NCI-H1092 (cell line): ENCODE measurements at regions not wholly inside any gene's neighbourhood (a gene's known extent, or its start where the extent isn't known, plus 50 kb on each side); places are given as distances from the start of the nearest gene placed in this dataset.

Experiments used
- DNase-seq: peaks from one replicate; lab custom pipeline; 2025; lab: John Stamatoyannopoulos, UW

GRCh38 chr15:77732514-77733335 lies 100.0 kb upstream of the LINGO1 start:
- no peak for DNase-seq

GRCh38 chr15:77731945-77732344 lies 99.2 kb upstream of the LINGO1 start:
- no peak for DNase-seq

- DNase-seq: no peak
Observed at GRCh38 chr15:77731067-77731466, 98.4 kb upstream of the LINGO1 start.

GRCh38 chr15:77727635-77728304 lies 95.1 kb upstream of the LINGO1 start:
- DNase-seq: no peak

GRCh38 chr15:77724715-77725114 lies 92.0 kb upstream of the LINGO1 start:
- DNase-seq: no peak

GRCh38 chr15:77723756-77724155 lies 91.0 kb upstream of the LINGO1 start:
- DNase-seq: no peak

GRCh38 chr15:77722759-77723460 lies 90.2 kb upstream of the LINGO1 start:
- no peak for DNase-seq

GRCh38 chr15:77721963-77722362 lies 89.3 kb upstream of the LINGO1 start:
- DNase-seq: no peak

- no peak for DNase-seq
Observed at GRCh38 chr15:77720655-77721054, 87.9 kb upstream of the LINGO1 start.

- no peak for DNase-seq
Observed at GRCh38 chr15:77720173-77720572, 87.5 kb upstream of the LINGO1 start.

- DNase-seq: no peak
Observed at GRCh38 chr15:77719450-77719849, 86.7 kb upstream of the LINGO1 start.

GRCh38 chr15:77717333-77717990 lies 84.8 kb upstream of the LINGO1 start:
- DNase-seq: no peak

- no peak for DNase-seq
Observed at GRCh38 chr15:77716632-77717332, 84.1 kb upstream of the LINGO1 start.

GRCh38 chr15:77715860-77716259 lies 83.1 kb upstream of the LINGO1 start:
- no peak for DNase-seq

GRCh38 chr15:77715051-77715450 lies 82.3 kb upstream of the LINGO1 start:
- DNase-seq: no peak

- no peak for DNase-seq
Observed at GRCh38 chr15:77714555-77714954, 81.8 kb upstream of the LINGO1 start.

GRCh38 chr15:77714023-77714422 lies 81.3 kb upstream of the LINGO1 start:
- no peak for DNase-seq

- no peak for DNase-seq
Observed at GRCh38 chr15:77713281-77713680, 80.6 kb upstream of the LINGO1 start.

GRCh38 chr15:77712438-77712837 lies 79.7 kb upstream of the LINGO1 start:
- no peak for DNase-seq

- DNase-seq: no peak
Observed at GRCh38 chr15:77710637-77711036, 77.9 kb upstream of the LINGO1 start.

- no peak for DNase-seq
Observed at GRCh38 chr15:77710206-77710605, 77.5 kb upstream of the LINGO1 start.
